Neural progenitor cell (in vitro differentiated cells): ENCODE measurements at regions not wholly inside any gene's neighbourhood (a gene's known extent, or its start where the extent isn't known, plus 50 kb on each side); places are given as distances from the start of the nearest gene placed in this dataset.
A peak's percentile ranks its signal among the peaks of the same experiment; 100 is the strongest.

ENCODE experiments used
- DNase-seq: peaks from one replicate; pipeline ENCODE4 v3.0.0-alpha.2; 2016; ENCODE audit warnings: low spot score
- H2AFZ ChIP-seq: fragments of 200-600 bp; sonication (generic); replicated peaks from 2 replicates; pipeline ENCODE4 v1.6.1; 2016; ENCODE audit warnings: antibody characterized with exemption
- H3F3A ChIP-seq: fragments of 200-600 bp; sonication (generic); 2 replicates; pipeline ENCODE4 v1.6.1; 2016; ENCODE audit warnings: antibody characterized with exemption, low read depth
- H3K27ac ChIP-seq: fragments of 200-600 bp; sonication (generic); 2 replicates; pipeline ENCODE4 v1.5.1; 2016; ENCODE audit warnings: mild to moderate bottlenecking
- H3K27me3 ChIP-seq: fragments of 200-600 bp; sonication (generic); 2 replicates; pipeline ENCODE4 v1.6.1; 2016; ENCODE audit warnings: mild to moderate bottlenecking, moderate library complexity
- H3K36me3 ChIP-seq: fragments of 200-600 bp; sonication (generic); 2 replicates; pipeline ENCODE4 v1.5.1; 2016
- H3K4me1 ChIP-seq: fragments of 200-600 bp; sonication (generic); 2 replicates; pipeline ENCODE4 v1.6.1; 2016; ENCODE audit warnings: mixed run types
- H3K4me2 ChIP-seq: fragments of 200-600 bp; sonication (generic); 2 replicates; pipeline ENCODE4 v1.6.1; 2016
- H3K4me3 ChIP-seq: fragments of 200-600 bp; sonication (generic); 2 replicates; pipeline ENCODE4 v1.5.1; 2016
- H3K79me2 ChIP-seq: fragments of 200-600 bp; sonication (generic); 2 replicates; pipeline ENCODE4 v1.6.1; 2016; ENCODE audit warnings: low read depth
- H3K9ac ChIP-seq: fragments of 200-600 bp; sonication (generic); 2 replicates; pipeline ENCODE4 v1.6.1; 2016
- H3K9me3 ChIP-seq: fragments of 200-600 bp; sonication (generic); 2 replicates; pipeline ENCODE4 v1.5.1; 2016; ENCODE audit warnings: low read depth
- H4K20me1 ChIP-seq: fragments of 200-600 bp; sonication (generic); 2 replicates; pipeline ENCODE4 v1.6.1; 2016; ENCODE audit warnings: low read depth
- H3K27ac Mint-ChIP-seq: 3 replicates; pipeline ENCODE4 v1.8.0; 2021; ENCODE audit warnings: mixed read lengths
- H3K27me3 Mint-ChIP-seq: 2 replicates; pipeline ENCODE4 v1.8.0; 2022; ENCODE audit warnings: low read depth, mild to moderate bottlenecking, inconsistent platforms, moderate library complexity, mixed read lengths; ENCODE audit not compliant: insufficient read depth
- H3K36me3 Mint-ChIP-seq: 3 replicates; pipeline ENCODE4 v1.8.0; 2021; ENCODE audit warnings: mixed read lengths
- H3K4me1 Mint-ChIP-seq: 3 replicates; pipeline ENCODE4 v1.8.0; 2021; ENCODE audit warnings: mixed read lengths
- H3K4me3 Mint-ChIP-seq: 3 replicates; pipeline ENCODE4 v1.8.0; 2021; ENCODE audit warnings: mild to moderate bottlenecking, moderate library complexity, mixed read lengths
- H3K9me3 Mint-ChIP-seq: 3 replicates; pipeline ENCODE4 v1.8.0; 2020; ENCODE audit warnings: mixed read lengths
- CTCF ChIP-seq: fragments of 200-600 bp; sonication (generic); IDR thresholded peaks from 2 replicates; pipeline ENCODE4 v1.5.1; 2017; ENCODE audit warnings: antibody characterized with exemption, mild to moderate bottlenecking
- EZH2 ChIP-seq: fragments of 200-600 bp; sonication (generic); IDR thresholded peaks from 2 replicates; pipeline ENCODE4 v1.6.1; 2017; ENCODE audit warnings: antibody characterized with exemption, mild to moderate bottlenecking, moderate library complexity
- EZH2phosphoT487 ChIP-seq: fragments of 200-600 bp; sonication (generic); IDR thresholded peaks from 2 replicates; pipeline ENCODE4 v1.6.1; 2017; ENCODE audit warnings: antibody characterized with exemption

- Histone ChIP-seq H3K4me3 (no peak overlapping the region), H3K9me3 (no peaks in the 10 kb centered on the region), H3K27me3 (peaks cover 97% of the 10 kb centered on the region), H3K36me3 (no peaks in the 10 kb centered on the region), H2AFZ (no peak overlapping the region), H3F3A (peaks cover 4% of the 10 kb centered on the region), H3K79me2 (no peaks in the 10 kb centered on the region), H3K9ac (no peak overlapping the region), H4K20me1 (peaks cover 37% of the 10 kb centered on the region), H3K4me1 (peaks cover 3% of the 10 kb centered on the region), H3K27ac (no peak overlapping the region), H3K4me2 (no peak overlapping the region)
- TF ChIP-seq EZH2 (no peak), EZH2phosphoT487 (no peak), CTCF (no peak)
- H3K9me3 Mint-ChIP-seq, result no peaks in the 10 kb centered on the region
- H3K36me3 Mint-ChIP-seq, result no peaks in the 10 kb centered on the region
- peaks cover 39% of the 10 kb centered on the region for H3K4me1 Mint-ChIP-seq
- no peak overlapping the region for H3K27ac Mint-ChIP-seq
- H3K4me3 Mint-ChIP-seq, result no peak overlapping the region
- DNase-seq, result no peak
- peaks cover 2% of the 10 kb centered on the region for H3K27me3 Mint-ChIP-seq
Observed at GRCh38 chr2:204225671-204226073, 289.1 kb downstream of the ICOS start.

GRCh38 chr2:204226305-204226880 lies 289.8 kb downstream of the ICOS start:
- Histone ChIP-seq H3K4me1 (peaks cover 3% of the 10 kb centered on the region), H3K27ac (no peak overlapping the region), H3K79me2 (no peaks in the 10 kb centered on the region), H3K27me3 (peaks cover 98% of the 10 kb centered on the region), H3K4me2 (no peak overlapping the region), H3K4me3 (no peak overlapping the region), H2AFZ (no peak overlapping the region), H3K36me3 (no peaks in the 10 kb centered on the region), H3F3A (peaks cover 4% of the 10 kb centered on the region), H3K9me3 (no peaks in the 10 kb centered on the region), H3K9ac (no peak overlapping the region), H4K20me1 (peaks cover 42% of the 10 kb centered on the region)
- Mint-ChIP-seq H3K36me3 (no peaks in the 10 kb centered on the region), H3K27ac (no peak overlapping the region), H3K4me1 (peaks cover 43% of the 10 kb centered on the region), H3K27me3 (peaks cover 2% of the 10 kb centered on the region), H3K4me3 (no peak overlapping the region), H3K9me3 (no peaks in the 10 kb centered on the region)
- no peak for TF ChIP-seq EZH2
- TF ChIP-seq EZH2phosphoT487, result no peak
- no peak for TF ChIP-seq CTCF
- no peak for DNase-seq

GRCh38 chr2:204228169-204228886 lies 291.8 kb downstream of the ICOS start:
- H3K27me3 ChIP-seq, result peaks cover 98% of the 10 kb centered on the region
- H3K36me3 ChIP-seq, result no peaks in the 10 kb centered on the region
- no peak overlapping the region for H3K27ac ChIP-seq
- H3K9me3 ChIP-seq, result no peaks in the 10 kb centered on the region
- H3K9me3 Mint-ChIP-seq, result no peaks in the 10 kb centered on the region
- no peak overlapping the region for H3K4me3 Mint-ChIP-seq
- no peaks in the 10 kb centered on the region for H3K27me3 Mint-ChIP-seq
- peaks cover 4% of the 10 kb centered on the region for H3F3A ChIP-seq
- no peaks in the 10 kb centered on the region for H3K79me2 ChIP-seq
- H4K20me1 ChIP-seq, result peaks cover 52% of the 10 kb centered on the region
- no peak overlapping the region for H3K9ac ChIP-seq
- H2AFZ ChIP-seq, result no peak overlapping the region
- H3K4me3 ChIP-seq, result no peak overlapping the region
- no peak for TF ChIP-seq CTCF
- TF ChIP-seq EZH2phosphoT487, result peak; percentile 100
- no peak for TF ChIP-seq EZH2
- H3K27ac Mint-ChIP-seq, result peak overlapping the region; percentile 75
- H3K4me1 Mint-ChIP-seq, result peaks cover 47% of the 10 kb centered on the region
- DNase-seq, result peak; percentile 92
- no peaks in the 10 kb centered on the region for H3K36me3 Mint-ChIP-seq
- H3K4me1 ChIP-seq, result peaks cover 3% of the 10 kb centered on the region
- H3K4me2 ChIP-seq, result no peak overlapping the region
